ENCODE measurements at regions not wholly inside any gene's neighbourhood (a gene's known extent, or its start where the extent isn't known, plus 50 kb on each side); places are given as distances from the start of the nearest gene placed in this dataset.

DNA sequence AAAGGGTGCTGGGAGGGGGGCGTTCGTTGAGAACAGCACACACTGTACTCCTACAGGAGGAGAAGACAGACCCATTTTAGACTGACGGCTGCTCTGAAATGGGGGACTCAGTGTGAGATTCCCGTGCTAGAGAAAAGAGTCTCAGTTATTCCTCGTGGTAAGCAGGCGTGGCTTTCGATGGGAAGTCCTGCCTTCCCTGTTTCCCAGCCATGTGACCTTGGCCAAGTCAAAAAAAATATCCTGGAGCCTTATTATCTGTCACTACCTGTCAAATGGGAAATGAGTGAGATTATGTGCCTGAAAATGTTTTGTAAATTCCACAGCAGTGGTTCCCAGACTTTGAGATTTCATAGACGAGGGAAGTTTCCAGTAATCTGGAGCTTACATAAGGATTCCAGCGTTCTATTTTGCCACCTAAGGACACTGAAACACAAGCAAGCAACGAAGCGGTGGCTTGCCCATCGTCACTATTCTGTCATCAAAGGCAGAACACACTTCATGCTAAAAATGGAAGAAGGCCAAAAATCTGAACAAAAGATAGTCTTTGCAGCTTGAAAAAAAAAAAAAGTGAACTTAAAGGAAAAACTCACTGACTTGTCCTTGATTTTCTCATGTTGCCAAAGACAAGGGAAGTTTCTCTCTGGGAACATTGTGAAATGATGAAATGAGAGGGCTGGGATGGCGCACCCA is 253.4 kb upstream of the RPL38 start:
- TF ChIP-seq, protein P1, sequence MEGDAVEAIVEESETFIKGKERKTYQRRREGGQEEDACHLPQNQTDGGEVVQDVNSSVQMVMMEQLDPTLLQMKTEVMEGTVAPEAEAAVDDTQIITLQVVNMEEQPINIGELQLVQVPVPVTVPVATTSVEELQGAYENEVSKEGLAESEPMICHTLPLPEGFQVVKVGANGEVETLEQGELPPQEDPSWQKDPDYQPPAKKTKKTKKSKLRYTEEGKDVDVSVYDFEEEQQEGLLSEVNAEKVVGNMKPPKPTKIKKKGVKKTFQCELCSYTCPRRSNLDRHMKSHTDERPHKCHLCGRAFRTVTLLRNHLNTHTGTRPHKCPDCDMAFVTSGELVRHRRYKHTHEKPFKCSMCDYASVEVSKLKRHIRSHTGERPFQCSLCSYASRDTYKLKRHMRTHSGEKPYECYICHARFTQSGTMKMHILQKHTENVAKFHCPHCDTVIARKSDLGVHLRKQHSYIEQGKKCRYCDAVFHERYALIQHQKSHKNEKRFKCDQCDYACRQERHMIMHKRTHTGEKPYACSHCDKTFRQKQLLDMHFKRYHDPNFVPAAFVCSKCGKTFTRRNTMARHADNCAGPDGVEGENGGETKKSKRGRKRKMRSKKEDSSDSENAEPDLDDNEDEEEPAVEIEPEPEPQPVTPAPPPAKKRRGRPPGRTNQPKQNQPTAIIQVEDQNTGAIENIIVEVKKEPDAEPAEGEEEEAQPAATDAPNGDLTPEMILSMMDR (IDR thresholded peaks at IDR 0.05; ENCODE audit: low read length) = no peak
- TF ChIP-seq EZH2 (optimal IDR thresholded peaks at IDR 0.05; ENCODE audit: low read depth, low read length) = no peak

Data from MM.1S (cell line).